ENCODE measurements at regions not wholly inside any gene's neighbourhood (a gene's known extent, or its start where the extent isn't known, plus 50 kb on each side); places are given as distances from the start of the nearest gene placed in this dataset.

DNA sequence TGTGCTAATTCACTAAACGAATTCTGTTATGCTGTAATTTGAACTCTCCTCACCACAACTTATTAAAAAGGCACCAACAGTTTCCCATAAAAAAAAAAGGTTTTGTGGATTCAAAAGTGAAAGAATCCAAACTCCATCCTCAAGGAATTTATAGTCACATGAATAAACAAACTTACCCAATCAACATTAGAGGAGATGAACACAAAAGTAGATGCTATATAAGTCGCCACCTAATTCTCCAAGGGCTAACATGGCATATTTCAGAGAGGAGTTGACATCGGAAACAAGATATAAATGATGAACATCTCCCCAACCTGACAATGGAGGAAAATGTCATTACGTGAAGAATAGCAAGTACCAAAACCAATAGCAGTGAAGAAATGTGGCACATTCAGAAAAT is 265.5 kb upstream of the PRKD1 start:
- TF ChIP-seq, protein P1, sequence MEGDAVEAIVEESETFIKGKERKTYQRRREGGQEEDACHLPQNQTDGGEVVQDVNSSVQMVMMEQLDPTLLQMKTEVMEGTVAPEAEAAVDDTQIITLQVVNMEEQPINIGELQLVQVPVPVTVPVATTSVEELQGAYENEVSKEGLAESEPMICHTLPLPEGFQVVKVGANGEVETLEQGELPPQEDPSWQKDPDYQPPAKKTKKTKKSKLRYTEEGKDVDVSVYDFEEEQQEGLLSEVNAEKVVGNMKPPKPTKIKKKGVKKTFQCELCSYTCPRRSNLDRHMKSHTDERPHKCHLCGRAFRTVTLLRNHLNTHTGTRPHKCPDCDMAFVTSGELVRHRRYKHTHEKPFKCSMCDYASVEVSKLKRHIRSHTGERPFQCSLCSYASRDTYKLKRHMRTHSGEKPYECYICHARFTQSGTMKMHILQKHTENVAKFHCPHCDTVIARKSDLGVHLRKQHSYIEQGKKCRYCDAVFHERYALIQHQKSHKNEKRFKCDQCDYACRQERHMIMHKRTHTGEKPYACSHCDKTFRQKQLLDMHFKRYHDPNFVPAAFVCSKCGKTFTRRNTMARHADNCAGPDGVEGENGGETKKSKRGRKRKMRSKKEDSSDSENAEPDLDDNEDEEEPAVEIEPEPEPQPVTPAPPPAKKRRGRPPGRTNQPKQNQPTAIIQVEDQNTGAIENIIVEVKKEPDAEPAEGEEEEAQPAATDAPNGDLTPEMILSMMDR (IDR thresholded peaks at IDR 0.05) = no peak
- TF ChIP-seq POLR2A (IDR thresholded peaks at IDR 0.05) (no peak), POLR2AphosphoS5 (IDR thresholded peaks at IDR 0.05) (no peak)

Data from breast epithelium (tissue), 3 donors.